ENCODE measurements at regions not wholly inside any gene's neighbourhood (a gene's known extent, or its start where the extent isn't known, plus 50 kb on each side); places are given as distances from the start of the nearest gene placed in this dataset.

DNA sequence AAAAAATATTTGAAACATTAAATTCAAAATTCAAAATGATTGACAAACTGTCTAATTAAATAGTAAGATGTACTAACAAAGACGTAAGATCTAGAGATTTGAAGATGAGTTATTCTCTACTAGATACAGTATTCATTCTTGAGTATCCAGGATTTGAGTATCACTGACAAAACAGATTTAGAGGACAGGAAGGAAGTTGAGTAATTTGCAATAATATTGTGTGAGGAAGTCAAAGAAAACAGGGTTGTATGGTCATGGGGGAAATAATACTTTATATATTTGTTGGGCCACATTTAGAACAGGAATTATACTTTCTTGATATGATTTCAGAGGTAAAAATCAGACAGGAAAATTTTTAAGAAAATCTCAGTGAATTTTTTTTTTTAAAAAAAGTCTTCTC is 393.1 kb upstream of the CDIN1 start:
- TF ChIP-seq, protein P1, sequence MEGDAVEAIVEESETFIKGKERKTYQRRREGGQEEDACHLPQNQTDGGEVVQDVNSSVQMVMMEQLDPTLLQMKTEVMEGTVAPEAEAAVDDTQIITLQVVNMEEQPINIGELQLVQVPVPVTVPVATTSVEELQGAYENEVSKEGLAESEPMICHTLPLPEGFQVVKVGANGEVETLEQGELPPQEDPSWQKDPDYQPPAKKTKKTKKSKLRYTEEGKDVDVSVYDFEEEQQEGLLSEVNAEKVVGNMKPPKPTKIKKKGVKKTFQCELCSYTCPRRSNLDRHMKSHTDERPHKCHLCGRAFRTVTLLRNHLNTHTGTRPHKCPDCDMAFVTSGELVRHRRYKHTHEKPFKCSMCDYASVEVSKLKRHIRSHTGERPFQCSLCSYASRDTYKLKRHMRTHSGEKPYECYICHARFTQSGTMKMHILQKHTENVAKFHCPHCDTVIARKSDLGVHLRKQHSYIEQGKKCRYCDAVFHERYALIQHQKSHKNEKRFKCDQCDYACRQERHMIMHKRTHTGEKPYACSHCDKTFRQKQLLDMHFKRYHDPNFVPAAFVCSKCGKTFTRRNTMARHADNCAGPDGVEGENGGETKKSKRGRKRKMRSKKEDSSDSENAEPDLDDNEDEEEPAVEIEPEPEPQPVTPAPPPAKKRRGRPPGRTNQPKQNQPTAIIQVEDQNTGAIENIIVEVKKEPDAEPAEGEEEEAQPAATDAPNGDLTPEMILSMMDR (IDR thresholded peaks at IDR 0.05) = no peak
- no peak for TF ChIP-seq POLR2A (IDR thresholded peaks at IDR 0.05)

Data from tibial nerve (tissue), 3 donors.